Gastroesophageal sphincter (tissue), 4 donors: ENCODE measurements at regions not wholly inside any gene's neighbourhood (a gene's known extent, or its start where the extent isn't known, plus 50 kb on each side); places are given as distances from the start of the nearest gene placed in this dataset.

Experiments used
- ATAC-seq: fragments of 150-250 bp; one replicate; pipeline ENCODE4 v1.9.1; 2016; ENCODE audit warnings: mild to moderate bottlenecking, moderate library complexity
- H3K27ac ChIP-seq, 4 donors: fragments of 200-600 bp; sonication (generic) in 3 of 4; 1 replicate in 3 of 4; 2 replicates in 1 of 4; pipeline ENCODE4 v1.5.1; 2016 to 2019
- H3K27me3 ChIP-seq: fragments of 200-600 bp; sonication (generic); one replicate; pipeline ENCODE4 v1.5.1; 2019
- H3K36me3 ChIP-seq, 2 donors: fragments of 200-600 bp; sonication (generic); one replicate each; pipeline ENCODE4 v1.5.1; 2019; ENCODE audit warnings: control low read depth in 1 of 2
- H3K4me1 ChIP-seq, 3 donors: fragments of 200-600 bp; sonication (generic); 1 replicate in 2 of 3; 2 replicates in 1 of 3; pipeline ENCODE4 v1.5.1; 2016 to 2019; ENCODE audit warnings: control low read depth in 2 of 3
- H3K4me3 ChIP-seq, 2 donors: fragments of 200-600 bp; sonication (generic); one replicate each; pipeline ENCODE4 v1.5.1; 2019; ENCODE audit warnings: mild to moderate bottlenecking in 1 of 2, moderate library complexity in 1 of 2
- H3K9me3 ChIP-seq, 3 donors: fragments of 200-600 bp; sonication (generic); one replicate each; pipeline ENCODE4 v1.5.1; 2017 to 2019; ENCODE audit warnings: control low read depth in 2 of 3
- EP300 ChIP-seq: sonication (generic); formaldehyde crosslinking; IDR thresholded peaks from one replicate; pipeline ENCODE4 v1.6.1; 2017; ENCODE audit warnings: antibody characterized with exemption, mild to moderate bottlenecking
- POLR2A ChIP-seq, 2 donors: fragments of 450-650 bp; IDR thresholded peaks; one replicate each; pipeline ENCODE4 v1.6.1; 2017; ENCODE audit warnings: antibody characterized with exemption in 2 of 2, mild to moderate bottlenecking in 2 of 2, moderate library complexity in 1 of 2
- POLR2AphosphoS5 ChIP-seq: sonication (generic); formaldehyde crosslinking; IDR thresholded peaks from one replicate; pipeline ENCODE4 v1.6.1; 2017; ENCODE audit warnings: antibody characterized with exemption
- WGBS, 2 donors: methylation state at CpG; one replicate each; pipeline ENCODE4 v1.1.5; 2018; ENCODE audit warnings: low coverage in 1 of 2; 5-methylcytosine and 5-hydroxymethylcytosine counted together
- TF ChIP-seq, protein P1 (sequence below), 4 experiments: fragments of 200-600 bp in 2 of 4; fragments of 450-650 bp in 2 of 4; sonication (generic) in 1 of 4; IDR thresholded peaks; one replicate each; pipeline ENCODE4 v1.5.1; 2017 to 2019; ENCODE audit warnings: antibody characterized with exemption in 4 of 4, mild to moderate bottlenecking in 2 of 4, moderate library complexity in 2 of 4

DNA sequence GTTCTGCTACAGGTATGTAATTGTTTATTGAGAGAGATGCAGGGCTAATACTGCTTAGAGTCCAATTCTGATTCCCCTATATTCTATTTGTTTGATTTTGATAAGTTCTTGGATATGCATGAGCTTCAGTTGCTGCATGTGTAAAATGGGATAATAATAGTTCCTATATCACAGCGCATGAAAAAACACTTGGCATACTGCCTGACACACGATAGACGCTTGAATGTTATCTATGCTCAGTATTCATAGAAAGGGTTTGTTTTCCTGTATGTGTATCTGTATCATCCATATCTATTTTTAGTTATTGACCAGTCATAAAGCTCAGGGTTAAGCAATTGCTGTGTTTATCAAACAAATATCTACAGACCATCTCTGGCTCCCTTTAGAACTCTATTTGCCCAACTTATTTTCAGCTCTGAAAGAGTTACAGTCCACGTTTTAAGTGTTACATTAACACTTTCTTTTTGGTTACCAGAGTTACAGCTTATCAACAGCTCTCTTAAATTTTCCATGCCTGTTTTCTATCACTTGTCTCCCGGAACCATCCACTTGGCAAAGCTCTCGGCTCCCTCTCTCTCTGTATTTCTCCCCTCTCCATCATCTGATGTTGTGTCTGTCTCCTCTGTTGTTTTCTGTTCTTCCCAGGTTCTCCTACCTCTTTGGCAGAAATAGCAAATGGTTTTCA lies 334.8 kb downstream of the CBLN1 start:
- H3K4me1 ChIP-seq: no peaks in the 10 kb centered on the region
- TF ChIP-seq, protein P1, sequence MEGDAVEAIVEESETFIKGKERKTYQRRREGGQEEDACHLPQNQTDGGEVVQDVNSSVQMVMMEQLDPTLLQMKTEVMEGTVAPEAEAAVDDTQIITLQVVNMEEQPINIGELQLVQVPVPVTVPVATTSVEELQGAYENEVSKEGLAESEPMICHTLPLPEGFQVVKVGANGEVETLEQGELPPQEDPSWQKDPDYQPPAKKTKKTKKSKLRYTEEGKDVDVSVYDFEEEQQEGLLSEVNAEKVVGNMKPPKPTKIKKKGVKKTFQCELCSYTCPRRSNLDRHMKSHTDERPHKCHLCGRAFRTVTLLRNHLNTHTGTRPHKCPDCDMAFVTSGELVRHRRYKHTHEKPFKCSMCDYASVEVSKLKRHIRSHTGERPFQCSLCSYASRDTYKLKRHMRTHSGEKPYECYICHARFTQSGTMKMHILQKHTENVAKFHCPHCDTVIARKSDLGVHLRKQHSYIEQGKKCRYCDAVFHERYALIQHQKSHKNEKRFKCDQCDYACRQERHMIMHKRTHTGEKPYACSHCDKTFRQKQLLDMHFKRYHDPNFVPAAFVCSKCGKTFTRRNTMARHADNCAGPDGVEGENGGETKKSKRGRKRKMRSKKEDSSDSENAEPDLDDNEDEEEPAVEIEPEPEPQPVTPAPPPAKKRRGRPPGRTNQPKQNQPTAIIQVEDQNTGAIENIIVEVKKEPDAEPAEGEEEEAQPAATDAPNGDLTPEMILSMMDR (IDR thresholded peaks at IDR 0.05): no peak
- TF ChIP-seq EP300 (no peak), POLR2AphosphoS5 (no peak), POLR2A (IDR thresholded peaks at IDR 0.05) (no peak)
- 8 to 19% methylated on average over 6 of the region's 6 CpGs for WGBS, 2 donors
- no peak overlapping the region for H3K4me3 ChIP-seq
- no peak for ATAC-seq
- no peaks in the 10 kb centered on the region for H3K9me3 ChIP-seq
- no peaks in the 10 kb centered on the region for H3K36me3 ChIP-seq
- H3K27me3 ChIP-seq: no peaks in the 10 kb centered on the region
- no peak overlapping the region for H3K27ac ChIP-seq

DNA sequence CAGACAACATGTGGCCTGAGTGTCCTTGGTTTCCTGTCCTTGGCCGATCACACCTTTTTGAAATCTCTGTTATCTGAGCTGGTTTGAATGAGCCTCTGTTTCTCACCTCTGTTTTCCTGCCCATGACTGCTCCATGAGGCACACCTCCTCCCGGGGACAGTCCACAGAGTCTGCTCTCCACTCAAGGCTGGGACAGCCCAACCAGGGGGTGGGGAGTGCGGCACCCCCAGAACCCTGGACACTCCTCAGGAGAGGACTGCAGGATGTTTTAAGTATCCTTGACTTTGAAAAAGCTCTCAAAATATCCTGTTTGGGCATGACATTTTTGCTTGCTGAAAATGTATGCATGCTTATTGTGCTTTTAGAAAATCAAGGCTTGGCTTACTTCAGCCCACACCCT lies 333.0 kb upstream of the N4BP1 start:
- Histone ChIP-seq H3K4me1 (no peaks in the 10 kb centered on the region), H3K27me3 (no peaks in the 10 kb centered on the region), H3K4me3 (no peak overlapping the region), H3K36me3 (no peaks in the 10 kb centered on the region), H3K9me3 (no peaks in the 10 kb centered on the region), H3K27ac (no peak overlapping the region)
- 100% methylated on average over 1 to 2 of the region's 3 CpGs for WGBS, 2 donors
- TF ChIP-seq POLR2AphosphoS5 (no peak), EP300 (no peak), POLR2A (IDR thresholded peaks at IDR 0.05) (no peak)
- TF ChIP-seq, protein P1 (IDR thresholded peaks at IDR 0.05): no peak
- ATAC-seq: no peak

DNA sequence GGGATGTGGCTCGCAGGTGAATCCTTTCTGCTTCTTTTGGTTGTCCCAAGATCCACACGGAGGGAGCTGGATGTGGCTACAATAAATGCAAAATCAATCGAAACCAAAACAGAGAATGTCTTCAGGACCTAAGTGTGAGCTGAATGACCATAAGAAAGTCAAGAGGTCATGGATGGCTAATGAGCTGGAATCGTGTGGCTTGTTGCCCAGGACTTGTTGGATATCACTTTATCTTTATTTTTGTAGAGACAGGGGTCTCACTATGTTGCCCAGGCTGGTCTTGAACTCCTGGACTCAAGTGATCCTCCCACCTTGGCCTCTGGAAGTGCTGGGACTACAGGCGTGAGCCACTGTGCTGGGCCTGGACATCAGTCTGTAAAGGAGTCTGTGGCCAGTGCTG lies 326.8 kb upstream of the N4BP1 start:
- H3K4me3 ChIP-seq: no peak overlapping the region
- no peak for TF ChIP-seq POLR2A (IDR thresholded peaks at IDR 0.05)
- TF ChIP-seq POLR2AphosphoS5: no peak
- TF ChIP-seq, protein P1 (IDR thresholded peaks at IDR 0.05): no peak
- TF ChIP-seq EP300: no peak
- no peaks in the 10 kb centered on the region for H3K36me3 ChIP-seq
- no peaks in the 10 kb centered on the region for H3K4me1 ChIP-seq
- no peak overlapping the region for H3K27ac ChIP-seq
- H3K9me3 ChIP-seq: no peaks in the 10 kb centered on the region
- WGBS, 2 donors: 85 to 93% methylated on average over 3 to 4 of the region's 5 CpGs
- ATAC-seq: no peak
- no peaks in the 10 kb centered on the region for H3K27me3 ChIP-seq

DNA sequence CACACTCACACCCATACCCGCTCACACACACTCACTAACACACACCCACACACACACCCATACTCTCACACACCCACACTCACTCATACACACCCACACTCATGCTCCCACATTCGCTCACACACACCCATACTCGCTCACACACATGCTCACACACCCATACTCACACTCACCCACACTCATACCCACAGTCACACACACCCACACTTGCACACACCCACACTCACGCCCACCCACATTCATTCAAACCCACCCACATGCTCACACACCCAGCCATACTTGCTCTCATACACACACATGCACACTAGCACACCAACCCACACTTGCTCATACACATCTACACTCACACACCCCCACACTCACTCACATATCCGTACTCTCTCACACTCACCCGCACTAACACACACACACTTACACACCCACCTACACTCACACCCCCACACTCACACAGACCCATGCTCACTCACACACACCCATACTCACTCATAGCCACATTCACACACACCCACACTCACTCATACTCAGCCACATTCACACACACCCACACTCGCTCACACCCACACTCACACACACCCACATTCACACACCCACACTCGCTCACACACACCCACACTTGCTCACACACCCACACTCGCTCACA lies 322.4 kb upstream of the N4BP1 start:
- no peaks in the 10 kb centered on the region for H3K36me3 ChIP-seq
- no peak overlapping the region for H3K4me3 ChIP-seq
- no peak overlapping the region for H3K27ac ChIP-seq
- no peaks in the 10 kb centered on the region for H3K9me3 ChIP-seq
- TF ChIP-seq POLR2A (IDR thresholded peaks at IDR 0.05) (no peak), EP300 (no peak), POLR2AphosphoS5 (no peak)
- TF ChIP-seq, protein P1 (IDR thresholded peaks at IDR 0.05): no peak
- peak; percentile 26 for ATAC-seq
- no peaks in the 10 kb centered on the region for H3K4me1 ChIP-seq
- H3K27me3 ChIP-seq: no peaks in the 10 kb centered on the region
- WGBS, 2 donors: 72 to 73% methylated on average over 8 of the region's 9 CpGs
